GM21526 (cell line): ENCODE measurements at regions not wholly inside any gene's neighbourhood (a gene's known extent, or its start where the extent isn't known, plus 50 kb on each side); places are given as distances from the start of the nearest gene placed in this dataset.
"Not testable (repeated sequence)": the region's sequence is repeated elsewhere in the genome, so short reads cannot be mapped to it uniquely, and the experiment has no call there.

ENCODE experiments used
- ATAC-seq: cut with Tn5 transposase; IDR thresholded peaks from one replicate; pipeline ENCODE4 v1.9.1; 2021; ENCODE audit warnings: moderate library complexity; ENCODE audit not compliant: unreplicated experiment, low FRiP score

DNA sequence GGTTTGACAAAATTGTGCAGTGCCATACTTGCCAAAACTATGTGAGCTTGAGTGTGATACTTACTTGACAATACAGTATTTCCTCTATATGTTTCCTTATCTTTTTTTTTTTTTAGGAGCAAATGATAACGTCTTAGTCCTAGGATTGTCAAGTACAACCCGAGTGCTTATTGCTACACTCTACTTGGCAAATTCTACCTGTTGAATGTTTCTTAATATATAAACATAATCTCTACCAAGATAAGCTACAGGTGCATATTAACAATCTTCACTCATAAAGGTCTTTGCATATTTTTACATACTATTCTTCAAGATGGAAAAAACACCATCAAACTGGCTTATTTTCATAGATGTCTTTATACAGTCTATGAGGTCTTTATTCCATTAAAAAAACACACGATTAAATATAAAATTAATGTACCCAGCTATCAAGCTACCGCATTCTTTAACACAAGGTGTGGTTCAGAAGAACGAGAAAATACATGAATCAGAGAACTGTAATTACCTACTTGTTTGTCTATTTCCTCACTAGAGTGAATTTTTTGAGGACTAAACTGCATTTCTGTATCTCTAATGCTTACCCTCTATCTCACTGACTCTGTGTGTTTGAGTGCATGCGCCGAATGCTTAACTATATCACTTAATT, 76.1 kb upstream of the PDSS1 start:
- no peak for ATAC-seq

DNA sequence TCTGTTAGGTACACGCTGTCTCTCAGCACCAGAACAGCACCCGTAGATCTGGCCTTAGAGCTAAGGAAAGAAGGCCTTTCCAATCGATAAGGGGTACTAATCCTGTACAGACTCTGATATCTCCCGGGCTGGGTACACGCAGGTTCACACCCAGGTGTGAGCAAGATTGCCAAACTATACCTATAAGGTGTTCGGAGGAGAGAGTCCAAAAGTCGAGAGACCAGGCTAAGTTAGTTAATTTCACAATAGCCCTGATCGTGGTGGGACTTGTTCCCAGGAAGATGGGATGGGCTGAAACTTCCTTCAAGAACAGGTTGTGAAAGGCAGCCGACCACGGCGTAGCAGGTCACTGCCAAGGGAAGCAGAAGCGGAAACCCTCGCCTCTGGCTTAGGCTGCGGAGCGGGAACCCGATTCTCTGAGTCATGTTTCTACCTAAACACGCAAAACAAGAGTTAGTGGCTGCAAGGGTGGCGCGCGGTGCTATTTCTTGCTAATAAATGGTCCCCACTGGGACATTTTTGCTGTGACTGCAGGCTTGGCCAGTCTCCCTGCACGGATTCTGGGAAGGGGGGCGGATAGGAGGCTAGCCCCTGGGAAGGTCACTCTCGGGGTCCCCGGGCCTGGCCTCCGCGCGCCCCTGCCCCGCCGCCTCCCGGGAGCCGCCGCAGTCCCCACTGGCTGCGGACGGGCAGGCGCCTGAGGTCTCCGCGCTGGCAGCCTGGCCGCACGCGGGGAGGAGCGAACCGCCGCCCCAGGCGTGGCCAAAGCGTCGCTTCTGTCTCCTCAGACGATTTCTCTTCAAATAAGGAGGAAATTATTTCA, 75.4 kb upstream of the PDSS1 start:
- ATAC-seq = peak; percentile 64

DNA sequence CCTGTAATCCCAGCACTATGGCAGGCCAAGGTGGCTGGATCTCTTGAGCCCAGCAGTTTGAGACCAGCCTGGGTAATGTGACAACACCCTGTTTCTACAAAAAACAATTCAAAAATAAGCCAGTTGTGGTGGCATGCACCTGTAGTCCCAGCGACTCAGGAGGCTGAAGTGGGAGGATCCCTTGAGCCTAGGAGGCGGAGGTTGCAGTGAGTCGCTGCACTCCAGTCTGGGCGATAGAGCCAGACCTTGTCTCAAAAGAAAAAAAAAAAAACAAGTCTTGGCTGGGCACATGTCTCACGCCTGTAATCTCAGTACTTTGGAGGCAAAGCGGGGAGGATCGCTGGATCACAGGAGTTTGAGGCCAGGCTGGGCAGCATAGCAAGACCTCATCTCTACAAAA, 74.6 kb upstream of the PDSS1 start:
- ATAC-seq = no peak

DNA sequence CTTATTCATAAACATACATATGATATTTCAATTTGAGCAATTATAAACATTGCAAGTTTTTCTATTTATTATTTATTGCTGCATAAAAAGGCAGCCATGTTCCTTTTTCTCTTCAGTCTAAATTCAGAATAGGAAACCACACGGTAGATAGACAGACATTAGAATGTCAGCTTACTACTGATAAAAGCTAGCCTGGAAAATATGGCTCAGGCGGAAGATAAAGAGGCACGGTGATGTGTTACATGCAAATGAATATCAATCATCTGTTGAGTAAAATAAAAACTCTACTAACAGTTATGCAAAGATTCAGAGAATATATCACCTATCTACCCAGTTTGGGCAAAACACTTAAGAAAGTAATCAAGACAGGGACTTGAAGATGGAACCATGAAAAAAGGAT, 73.5 kb upstream of the PDSS1 start:
- ATAC-seq = no peak

DNA sequence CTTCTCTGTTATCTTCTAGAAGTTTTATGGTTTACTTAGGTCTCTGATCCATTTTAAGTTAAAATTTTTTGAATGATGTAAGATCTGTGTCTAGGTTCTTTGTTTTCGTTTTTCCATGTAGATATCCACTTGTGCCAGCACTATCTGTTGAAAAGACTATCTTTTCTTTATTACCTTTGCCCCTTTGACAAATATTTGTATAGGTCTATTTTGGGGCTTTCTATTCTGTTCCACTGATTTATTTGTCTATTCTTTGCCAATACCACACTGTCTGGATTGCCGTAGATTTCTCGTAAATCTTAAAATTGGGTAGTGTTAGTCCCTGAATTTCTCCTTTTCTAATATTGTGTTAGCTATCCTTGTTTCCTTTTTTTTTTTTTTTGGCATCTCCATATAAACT, 71.4 kb upstream of the PDSS1 start:
- ATAC-seq = no peak

DNA sequence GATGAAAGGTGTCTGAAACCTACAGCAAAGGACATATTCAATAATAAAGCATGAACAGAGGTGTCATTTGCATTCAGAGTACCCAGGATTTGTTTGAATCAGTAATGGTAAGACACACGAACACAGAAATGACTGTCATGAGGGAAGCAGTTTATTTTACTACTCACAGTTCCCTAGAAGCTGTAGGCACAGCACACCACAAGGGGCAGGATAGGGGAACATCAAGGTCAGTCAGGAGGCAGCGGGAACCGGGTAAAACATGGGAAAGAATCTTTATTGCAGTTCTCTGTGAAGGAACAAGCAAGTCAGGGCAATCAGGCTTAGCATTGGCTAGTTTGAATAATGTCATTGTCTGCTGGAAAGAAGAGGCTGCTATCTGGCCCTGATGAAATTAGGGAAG, 70.2 kb upstream of the PDSS1 start:
- no peak for ATAC-seq

DNA sequence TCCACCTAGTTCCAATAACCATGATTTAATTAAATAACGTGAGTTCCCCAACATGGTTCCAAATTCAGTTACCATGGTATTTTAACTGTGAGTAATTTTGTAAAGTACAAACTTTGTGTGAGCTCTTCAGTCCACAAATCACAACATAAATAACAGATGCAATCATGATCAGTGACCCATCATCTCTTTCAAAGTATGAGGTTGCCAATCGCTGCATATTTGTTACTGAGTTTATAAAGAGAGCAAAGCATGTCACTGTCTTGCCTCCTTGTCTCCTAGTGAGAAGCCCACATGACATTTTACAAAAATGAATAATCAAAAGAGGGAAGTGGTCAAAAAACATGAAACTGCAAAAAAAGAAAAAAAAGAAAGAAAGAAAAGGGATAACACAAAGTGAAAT, 69.1 kb upstream of the PDSS1 start:
- peak; percentile 73 for ATAC-seq

DNA sequence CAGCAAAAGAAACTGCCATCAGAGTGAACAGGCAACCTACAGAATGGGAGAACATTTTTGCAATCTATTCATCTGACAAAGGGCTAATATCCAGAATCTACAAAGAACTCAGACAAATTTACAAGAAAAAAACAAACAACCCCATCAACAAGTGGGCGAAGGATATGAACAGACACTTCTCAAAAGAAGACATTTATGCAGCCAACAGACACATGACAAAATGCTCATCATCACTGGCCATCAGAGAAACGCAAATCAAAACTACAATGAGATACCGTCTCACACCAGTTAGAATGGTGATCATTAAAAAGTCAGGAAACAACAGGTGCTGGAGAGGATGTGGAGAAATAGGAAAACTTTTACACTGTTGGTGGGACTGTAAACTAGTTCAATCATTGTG, 65.3 kb upstream of the PDSS1 start:
- not testable (repeated sequence) for ATAC-seq

DNA sequence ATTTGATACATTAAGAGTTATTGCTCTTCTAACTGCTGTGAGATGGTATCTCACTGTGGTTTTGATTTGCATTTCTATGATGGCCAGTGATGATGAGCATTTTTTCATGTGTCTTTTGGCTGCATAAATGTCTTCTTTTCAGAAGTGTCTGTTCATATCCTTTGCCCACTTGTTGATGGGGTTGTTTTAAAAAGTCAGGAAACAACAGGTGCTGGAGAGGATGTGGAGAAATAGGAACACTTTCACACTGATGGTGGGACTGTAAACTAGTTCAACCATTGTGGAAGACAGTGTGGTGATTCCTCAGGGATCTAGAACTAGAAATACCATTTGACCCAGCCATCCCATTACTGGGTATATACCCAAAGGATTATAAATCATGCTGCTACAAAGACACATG, 63.4 kb upstream of the PDSS1 start:
- not testable (repeated sequence) for ATAC-seq

DNA sequence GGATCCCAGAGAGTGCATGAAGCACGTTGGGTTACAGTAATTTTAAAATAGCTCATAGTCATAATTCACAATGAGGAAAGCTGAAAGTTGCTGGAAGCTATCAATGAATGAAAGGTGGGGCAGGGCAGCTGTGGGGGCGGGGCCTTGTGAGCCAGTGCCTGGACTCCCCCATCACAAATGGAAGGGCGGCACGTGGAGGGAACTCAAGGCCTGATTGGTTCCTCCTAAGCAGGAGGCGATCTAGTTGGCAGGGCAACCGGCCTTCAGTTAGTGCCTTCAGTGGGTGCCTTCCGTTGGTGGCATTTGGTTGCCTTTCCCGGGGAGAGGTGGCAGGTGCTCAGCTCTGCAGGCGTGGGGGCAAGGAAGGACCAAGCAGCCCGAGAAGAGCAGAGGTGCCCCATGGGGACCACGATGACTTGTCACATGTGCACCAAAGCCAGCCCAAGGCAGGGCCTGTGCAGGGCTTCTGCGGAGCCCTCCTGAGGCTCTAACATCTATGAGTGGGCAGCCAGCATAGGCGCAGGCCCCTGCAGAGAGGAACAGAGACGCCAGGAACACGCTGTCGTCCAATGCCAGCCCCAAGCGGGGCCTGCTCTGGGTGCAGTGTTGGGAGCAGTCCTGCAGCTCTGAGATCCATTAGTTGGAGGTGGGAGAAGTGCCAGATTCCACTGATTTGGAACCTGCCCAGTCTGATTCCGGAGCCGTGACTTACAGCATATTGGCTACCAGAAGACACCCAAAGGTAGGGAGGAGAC, 59.8 kb upstream of the PDSS1 start:
- ATAC-seq = no peak

DNA sequence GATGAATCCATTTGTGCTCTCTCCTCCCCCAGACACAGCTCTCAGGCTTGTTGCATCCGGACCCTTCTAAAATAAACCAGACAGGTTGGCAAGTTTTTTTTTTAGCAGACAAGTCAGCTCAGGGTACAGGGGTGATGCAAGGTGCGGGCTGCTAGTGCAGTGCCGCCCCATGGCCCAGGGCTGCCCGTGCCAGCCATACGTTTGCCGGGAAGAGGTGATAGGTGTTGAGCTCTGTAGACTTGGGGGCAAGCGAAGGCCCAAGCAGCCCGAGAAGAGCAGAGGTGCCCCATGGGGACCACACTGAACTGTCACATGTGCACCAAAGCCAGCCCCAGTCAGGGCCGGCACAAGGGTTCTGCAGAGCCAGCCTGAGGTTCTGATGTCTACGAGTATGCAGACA, 57.1 kb upstream of the PDSS1 start:
- ATAC-seq = no peak

DNA sequence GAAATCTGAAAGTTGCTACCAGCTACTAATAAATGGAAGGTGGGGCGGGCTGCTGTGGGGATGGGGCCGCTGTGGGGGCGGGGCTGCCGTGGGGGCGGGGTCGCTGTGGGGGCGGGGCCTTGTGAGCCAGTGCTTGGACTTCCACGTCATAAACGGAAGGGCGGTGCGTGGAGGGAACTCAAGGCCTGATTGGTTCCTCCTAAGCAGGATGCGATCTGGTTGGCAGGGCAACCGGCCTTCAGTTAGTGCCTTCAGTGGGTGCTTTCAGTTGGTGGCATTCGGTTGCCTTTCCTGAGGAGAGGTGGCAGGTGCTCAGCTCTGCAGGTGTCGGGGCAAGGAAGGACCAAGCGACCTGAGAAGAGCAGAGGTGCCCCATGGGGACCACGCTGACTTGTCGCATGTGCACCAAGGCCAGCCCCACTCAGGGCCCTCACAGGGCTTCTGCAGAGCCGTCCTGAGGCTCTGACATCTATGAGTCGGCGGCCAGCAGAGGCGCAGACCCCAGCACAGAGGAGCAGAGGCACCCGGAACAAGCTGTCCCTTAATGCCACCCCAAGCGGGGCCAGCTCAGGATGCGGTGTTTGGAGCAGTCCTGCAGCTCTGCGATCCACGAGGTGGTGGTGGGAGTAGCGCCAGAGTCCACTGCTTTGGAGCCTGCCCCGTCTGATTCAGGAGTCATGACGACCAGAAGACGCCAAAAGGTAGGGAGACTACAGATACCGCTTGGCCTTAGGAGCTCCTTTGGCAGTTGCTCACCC, 54.4 kb upstream of the PDSS1 start:
- no peak for ATAC-seq

DNA sequence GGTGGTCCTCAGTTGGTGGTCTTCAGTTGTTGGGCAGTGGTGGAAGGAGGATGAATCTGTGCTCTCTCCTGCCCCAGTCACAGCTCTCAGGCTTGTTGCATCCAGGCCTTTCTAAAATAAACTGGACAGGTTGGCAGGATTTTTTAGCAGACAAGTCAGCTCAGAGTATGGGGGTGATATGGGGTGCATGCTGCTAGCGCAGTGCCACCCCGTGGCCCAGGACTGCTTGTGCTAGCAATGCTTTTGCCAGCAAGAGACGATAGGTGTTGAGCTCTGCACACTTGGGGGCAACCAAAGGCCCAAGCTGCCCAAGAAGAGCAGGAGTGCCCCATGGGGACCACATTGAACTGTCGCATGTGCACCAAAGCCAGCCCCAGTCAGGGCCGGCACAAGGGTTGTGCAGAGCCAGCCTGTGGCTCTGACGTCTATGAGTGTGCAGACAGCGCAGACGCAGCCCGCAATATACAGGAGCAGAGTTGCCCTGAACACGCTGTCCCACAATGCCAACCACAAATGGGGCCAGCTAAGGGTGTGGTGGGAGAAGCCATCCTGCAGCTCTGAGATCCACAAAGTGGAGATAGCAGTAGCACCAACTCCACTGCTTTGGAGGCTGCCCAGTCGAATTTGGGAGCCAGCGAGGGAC, 49.8 kb upstream of the PDSS1 start:
- no peak for ATAC-seq
